A673 (cell line): ENCODE measurements at regions not wholly inside any gene's neighbourhood (a gene's known extent, or its start where the extent isn't known, plus 50 kb on each side); places are given as distances from the start of the nearest gene placed in this dataset.

Source experiments
- EZH2 ChIP-seq: fragments of 200-600 bp; sonication (generic); IDR thresholded peaks from 2 replicates; pipeline ENCODE4 v1.6.1; 2017; ENCODE audit warnings: borderline replicate concordance, low read depth, mild to moderate bottlenecking, mixed read lengths, antibody characterized with exemption, low read length; ENCODE audit not compliant: poor library complexity, severe bottlenecking
- TF ChIP-seq, protein P1 (sequence below): fragments of 300-800, 200-600 bp; sonication (generic); conservative IDR thresholded peaks from 2 replicates; pipeline ENCODE4 v1.5.1; 2017; ENCODE audit warnings: low read depth, mild to moderate bottlenecking, antibody characterized with exemption, low read length, moderate library complexity, mixed read lengths

DNA sequence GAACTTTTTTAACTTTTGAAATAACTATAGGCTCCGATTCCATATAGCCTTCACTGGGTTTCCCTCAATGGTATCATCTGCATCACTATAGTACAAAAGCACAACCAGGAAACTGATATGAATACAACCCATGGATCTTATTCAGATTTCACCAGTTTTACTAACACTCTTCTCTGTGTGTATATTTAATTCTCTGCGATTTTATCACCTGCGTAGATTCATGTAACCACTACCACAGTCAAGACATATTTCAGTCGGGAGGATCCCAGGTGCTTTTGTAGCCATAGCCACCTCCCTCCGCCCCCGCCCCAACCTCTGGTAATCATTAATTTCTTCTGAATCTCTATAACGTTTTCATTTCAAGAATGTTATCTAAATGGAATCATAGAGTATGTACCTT lies 82.8 kb upstream of the C7orf33 start:
- TF ChIP-seq, protein P1, sequence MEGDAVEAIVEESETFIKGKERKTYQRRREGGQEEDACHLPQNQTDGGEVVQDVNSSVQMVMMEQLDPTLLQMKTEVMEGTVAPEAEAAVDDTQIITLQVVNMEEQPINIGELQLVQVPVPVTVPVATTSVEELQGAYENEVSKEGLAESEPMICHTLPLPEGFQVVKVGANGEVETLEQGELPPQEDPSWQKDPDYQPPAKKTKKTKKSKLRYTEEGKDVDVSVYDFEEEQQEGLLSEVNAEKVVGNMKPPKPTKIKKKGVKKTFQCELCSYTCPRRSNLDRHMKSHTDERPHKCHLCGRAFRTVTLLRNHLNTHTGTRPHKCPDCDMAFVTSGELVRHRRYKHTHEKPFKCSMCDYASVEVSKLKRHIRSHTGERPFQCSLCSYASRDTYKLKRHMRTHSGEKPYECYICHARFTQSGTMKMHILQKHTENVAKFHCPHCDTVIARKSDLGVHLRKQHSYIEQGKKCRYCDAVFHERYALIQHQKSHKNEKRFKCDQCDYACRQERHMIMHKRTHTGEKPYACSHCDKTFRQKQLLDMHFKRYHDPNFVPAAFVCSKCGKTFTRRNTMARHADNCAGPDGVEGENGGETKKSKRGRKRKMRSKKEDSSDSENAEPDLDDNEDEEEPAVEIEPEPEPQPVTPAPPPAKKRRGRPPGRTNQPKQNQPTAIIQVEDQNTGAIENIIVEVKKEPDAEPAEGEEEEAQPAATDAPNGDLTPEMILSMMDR = no peak
- no peak for TF ChIP-seq EZH2
